Epithelial cell of proximal tubule (primary cell): ENCODE measurements at regions not wholly inside any gene's neighbourhood (a gene's known extent, or its start where the extent isn't known, plus 50 kb on each side); places are given as distances from the start of the nearest gene placed in this dataset.
"Not testable (repeated sequence)": the region's sequence is repeated elsewhere in the genome, so short reads cannot be mapped to it uniquely, and the experiment has no call there.

ENCODE experiments used
- DNase-seq: peaks from one replicate; pipeline ENCODE4 v3.0.0-alpha.2; 2011; ENCODE audit warnings: low read depth
- H3K4me3 ChIP-seq: 2 replicates; pipeline ENCODE4 v1.5.1; 2011; ENCODE audit warnings: low read depth, mild to moderate bottlenecking, low read length
- TF ChIP-seq, protein P1 (sequence below): conservative IDR thresholded peaks from 2 replicates; pipeline ENCODE4 v1.5.1; 2012; ENCODE audit warnings: low read depth, mild to moderate bottlenecking, low read length

DNA sequence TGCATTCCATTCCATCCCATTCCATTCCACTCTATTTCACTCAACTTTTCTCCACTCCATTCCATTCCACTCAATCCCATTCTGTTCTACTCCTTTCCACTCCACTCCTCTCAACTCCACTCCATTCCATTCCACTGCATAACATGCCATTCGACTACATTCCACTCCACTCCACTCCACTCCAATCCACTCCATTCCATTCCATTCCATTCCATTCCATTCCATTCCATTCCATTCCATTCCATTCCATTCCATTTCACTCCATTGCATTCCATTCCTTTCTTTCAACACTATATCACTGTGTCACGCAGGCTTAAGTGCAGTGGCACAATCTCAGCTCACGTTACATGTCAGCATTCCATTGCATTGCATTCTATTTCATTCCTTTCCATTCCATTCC lies 1430.4 kb downstream of the TSPY10 start:
- DNase-seq, H3K4me3 ChIP-seq: not testable (repeated sequence)

DNA sequence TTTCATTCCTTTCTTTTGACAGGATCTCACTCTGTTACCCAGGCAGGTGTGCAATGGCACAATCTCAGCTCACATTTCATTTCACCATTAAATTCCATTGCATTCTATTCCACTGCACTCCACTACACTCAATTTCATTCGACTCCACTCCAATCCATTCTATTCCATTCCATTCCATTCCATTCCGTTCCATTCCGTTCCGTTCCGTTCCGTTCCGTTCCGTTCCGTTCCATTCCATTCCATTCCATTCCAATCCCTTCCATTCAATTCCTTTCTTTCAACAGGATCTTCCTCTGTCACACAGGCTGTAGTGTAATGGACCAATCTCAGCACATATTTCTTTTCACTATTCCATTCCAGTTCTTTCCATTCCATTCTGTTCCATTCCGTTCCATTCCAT lies 1445.7 kb downstream of the TSPY10 start:
- DNase-seq: no peak
- H3K4me3 ChIP-seq: no peak overlapping the region

DNA sequence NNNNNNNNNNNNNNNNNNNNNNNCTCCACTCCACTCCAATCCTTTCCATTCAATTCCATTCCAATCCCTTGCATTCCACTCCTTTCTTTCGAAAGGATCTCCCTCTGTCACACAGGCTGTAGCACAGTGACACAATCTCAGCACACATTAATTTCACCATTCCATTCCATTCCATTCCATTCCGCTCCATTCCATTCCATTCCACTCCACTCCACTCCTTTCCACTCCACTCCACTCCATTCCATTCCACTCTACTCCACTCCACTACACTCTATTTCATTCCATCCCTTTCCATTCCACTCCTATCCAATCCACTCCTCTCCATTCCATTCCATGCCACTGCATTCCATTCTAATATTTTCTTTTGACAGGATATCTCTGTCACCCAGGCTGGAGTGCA lies 1459.0 kb downstream of the TSPY10 start:
- no peak for DNase-seq
- TF ChIP-seq, protein P1, sequence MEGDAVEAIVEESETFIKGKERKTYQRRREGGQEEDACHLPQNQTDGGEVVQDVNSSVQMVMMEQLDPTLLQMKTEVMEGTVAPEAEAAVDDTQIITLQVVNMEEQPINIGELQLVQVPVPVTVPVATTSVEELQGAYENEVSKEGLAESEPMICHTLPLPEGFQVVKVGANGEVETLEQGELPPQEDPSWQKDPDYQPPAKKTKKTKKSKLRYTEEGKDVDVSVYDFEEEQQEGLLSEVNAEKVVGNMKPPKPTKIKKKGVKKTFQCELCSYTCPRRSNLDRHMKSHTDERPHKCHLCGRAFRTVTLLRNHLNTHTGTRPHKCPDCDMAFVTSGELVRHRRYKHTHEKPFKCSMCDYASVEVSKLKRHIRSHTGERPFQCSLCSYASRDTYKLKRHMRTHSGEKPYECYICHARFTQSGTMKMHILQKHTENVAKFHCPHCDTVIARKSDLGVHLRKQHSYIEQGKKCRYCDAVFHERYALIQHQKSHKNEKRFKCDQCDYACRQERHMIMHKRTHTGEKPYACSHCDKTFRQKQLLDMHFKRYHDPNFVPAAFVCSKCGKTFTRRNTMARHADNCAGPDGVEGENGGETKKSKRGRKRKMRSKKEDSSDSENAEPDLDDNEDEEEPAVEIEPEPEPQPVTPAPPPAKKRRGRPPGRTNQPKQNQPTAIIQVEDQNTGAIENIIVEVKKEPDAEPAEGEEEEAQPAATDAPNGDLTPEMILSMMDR: no peak
- H3K4me3 ChIP-seq: no peak overlapping the region

More for the DNA sequence above, 1445.7 kb downstream of the TSPY10 start:
- TF ChIP-seq, protein P1: no peak

DNA sequence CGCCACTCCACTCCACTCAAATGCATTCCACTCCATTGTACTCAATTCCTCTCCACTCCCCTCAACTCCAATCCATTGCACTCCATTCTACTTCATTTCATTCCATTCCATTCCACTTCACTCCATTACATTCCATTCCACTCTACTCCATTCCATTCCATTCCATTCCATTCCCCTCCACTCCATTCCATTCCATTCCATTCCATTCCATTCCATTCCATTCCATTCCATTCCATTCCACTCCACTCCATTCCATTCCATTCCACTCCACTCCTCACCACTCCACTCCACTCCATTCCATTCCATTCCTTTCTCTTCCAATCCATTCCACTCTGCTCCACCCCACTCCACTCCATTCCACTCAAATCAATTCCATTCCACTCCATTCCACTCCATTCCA lies 1459.9 kb downstream of the TSPY10 start:
- no peak overlapping the region for H3K4me3 ChIP-seq
- DNase-seq: no peak
- TF ChIP-seq, protein P1: no peak

DNA sequence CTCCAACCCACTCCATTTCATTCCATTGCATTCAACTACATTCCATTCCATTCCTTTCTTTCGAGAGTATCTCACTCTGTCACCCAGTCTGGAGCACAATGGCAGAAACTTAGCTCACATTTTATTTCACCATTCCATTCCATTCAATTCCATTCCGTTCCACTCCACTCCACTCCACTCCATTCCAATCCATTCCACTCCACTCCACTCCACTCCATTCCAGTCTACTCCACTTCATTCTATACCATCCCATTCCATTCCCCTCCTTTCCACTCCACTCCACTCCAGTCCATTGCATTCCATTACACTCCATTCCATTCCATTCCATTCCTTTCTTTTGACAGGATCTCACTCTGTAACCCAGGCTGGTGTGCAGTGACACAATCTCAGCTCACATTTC lies 1466.3 kb downstream of the TSPY10 start:
- TF ChIP-seq, protein P1: no peak

DNA sequence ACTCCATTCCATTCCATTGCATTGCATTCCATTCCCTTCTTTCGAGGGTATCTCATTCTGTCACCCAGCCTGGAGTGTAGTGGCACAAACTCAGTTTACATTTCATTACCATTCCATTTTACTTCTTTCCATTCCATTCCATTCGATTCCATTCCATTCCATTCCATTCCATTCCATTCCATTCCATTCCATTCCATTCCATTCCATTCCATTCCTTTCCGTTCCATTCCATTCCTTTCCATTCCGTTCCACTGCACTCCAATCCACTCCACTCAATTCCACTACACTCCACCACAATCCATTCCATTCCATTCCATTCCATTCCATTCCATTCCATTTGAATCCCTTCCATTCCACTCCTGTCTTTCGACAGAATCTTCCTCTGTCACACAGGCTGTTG lies 1472.0 kb downstream of the TSPY10 start:
- H3K4me3 ChIP-seq, DNase-seq: not testable (repeated sequence)

More for the DNA sequence above, 1466.3 kb downstream of the TSPY10 start:
- no peak overlapping the region for H3K4me3 ChIP-seq
- no peak for DNase-seq

DNA sequence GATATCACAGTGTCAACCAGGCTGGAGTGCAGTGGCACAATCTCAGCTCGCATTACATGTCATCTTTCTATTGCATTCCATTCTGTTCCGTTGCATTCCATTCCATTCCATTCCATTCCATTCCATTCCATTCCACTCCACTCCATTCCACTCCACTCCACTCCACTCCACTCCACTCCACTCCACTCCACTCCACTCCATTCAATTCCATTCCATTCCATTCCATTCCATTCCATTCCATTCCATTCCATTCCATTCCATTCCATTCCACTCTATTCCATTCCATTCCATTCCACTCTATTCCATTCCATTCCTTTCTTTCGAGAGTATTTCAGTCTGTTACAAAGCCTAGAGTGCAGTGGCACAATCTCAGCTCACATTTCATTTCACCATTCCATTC lies 1486.5 kb downstream of the TSPY10 start:
- not testable (repeated sequence) for DNase-seq, H3K4me3 ChIP-seq

DNA sequence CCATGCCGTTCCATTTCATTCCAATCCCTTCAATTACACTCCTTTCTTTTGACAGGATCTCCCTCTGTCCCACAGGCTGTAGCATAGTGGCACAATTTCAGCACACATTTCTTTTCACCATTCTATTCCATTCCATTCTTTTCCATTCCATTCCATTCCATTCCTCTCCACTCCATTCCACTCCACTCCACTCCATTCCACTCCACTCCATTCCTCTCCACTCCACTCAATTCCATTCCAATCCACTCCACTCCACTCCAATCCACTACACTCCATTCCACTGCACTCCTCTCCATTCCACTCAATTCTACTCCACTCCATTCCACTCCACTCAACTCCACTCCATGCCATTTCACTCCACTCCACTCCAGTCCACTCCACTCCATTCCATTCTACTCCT lies 1495.1 kb downstream of the TSPY10 start:
- no peak for DNase-seq
- TF ChIP-seq, protein P1: no peak
- H3K4me3 ChIP-seq: no peak overlapping the region

DNA sequence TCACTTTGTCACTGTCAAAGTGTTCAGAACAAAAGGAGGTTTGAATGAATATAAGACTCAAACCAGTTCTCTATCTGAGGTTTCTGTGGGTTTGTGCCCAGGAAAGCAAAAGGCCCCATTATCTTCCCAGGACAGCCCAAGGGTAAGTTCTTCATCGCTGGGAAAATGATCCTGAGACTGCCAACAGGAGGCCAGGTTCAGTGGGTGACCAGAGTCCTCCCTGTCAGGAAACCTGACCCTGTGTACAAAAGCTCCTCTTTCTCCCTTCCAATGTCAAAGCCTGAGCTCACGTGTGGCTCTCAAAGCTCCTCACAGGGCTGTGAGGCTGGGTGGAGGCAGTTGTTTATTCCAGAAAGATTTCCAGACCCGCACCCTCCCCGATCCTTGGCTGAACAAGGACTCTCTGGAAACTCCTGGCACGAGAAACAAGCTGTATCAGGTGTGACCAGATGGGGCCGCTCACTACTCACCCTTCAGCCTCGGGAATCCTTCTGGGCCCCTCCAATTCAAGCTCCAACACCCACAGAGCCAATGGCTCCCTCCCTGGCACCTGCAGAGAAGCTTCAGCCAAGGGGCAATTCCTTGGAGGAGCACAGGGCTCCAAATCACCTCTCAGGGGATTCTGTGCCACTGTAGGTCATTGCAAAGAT lies 1516.7 kb downstream of the TSPY10 start:
- TF ChIP-seq, protein P1: no peak

More for the DNA sequence above, 1516.7 kb downstream of the TSPY10 start:
- H3K4me3 ChIP-seq: no peak overlapping the region
- DNase-seq: no peak
